Activated naive CD8-positive, alpha-beta T cell treated with anti-CD3 and anti-CD28 coated beads for 36 hours (primary cell): ENCODE measurements at regions not wholly inside any gene's neighbourhood (a gene's known extent, or its start where the extent isn't known, plus 50 kb on each side); places are given as distances from the start of the nearest gene placed in this dataset.
"Not testable (repeated sequence)": the region's sequence is repeated elsewhere in the genome, so short reads cannot be mapped to it uniquely, and the experiment has no call there.

Experiments
- DNase-seq: peaks from one replicate; pipeline ENCODE4 v3.0.0; 2021
- H3K27ac Mint-ChIP-seq: one replicate; pipeline ENCODE4 v1.8.0; 2022; ENCODE audit warnings: mild to moderate bottlenecking, moderate library complexity, mixed read lengths
- H3K27me3 Mint-ChIP-seq: one replicate; pipeline ENCODE4 v1.8.0; 2022; ENCODE audit warnings: mild to moderate bottlenecking, mixed read lengths
- H3K36me3 Mint-ChIP-seq: one replicate; pipeline ENCODE4 v1.8.0; 2021; ENCODE audit warnings: mild to moderate bottlenecking, mixed read lengths
- H3K4me1 Mint-ChIP-seq: one replicate; pipeline ENCODE4 v1.8.0; 2021; ENCODE audit warnings: mixed read lengths
- H3K4me3 Mint-ChIP-seq: one replicate; pipeline ENCODE4 v1.8.0; 2022; ENCODE audit warnings: mild to moderate bottlenecking, moderate library complexity, mixed read lengths
- H3K9me3 Mint-ChIP-seq: one replicate; pipeline ENCODE4 v1.8.0; 2022; ENCODE audit warnings: mixed read lengths

GRCh38 chr4:114226968-114227760 lies 247.7 kb upstream of the ARSJ start:
- H3K4me1 Mint-ChIP-seq = no peaks in the 10 kb centered on the region
- H3K4me3 Mint-ChIP-seq = no peak overlapping the region
- H3K27ac Mint-ChIP-seq = no peak overlapping the region
- H3K27me3 Mint-ChIP-seq = peaks cover 5% of the 10 kb centered on the region
- H3K36me3 Mint-ChIP-seq = no peaks in the 10 kb centered on the region
- no peaks in the 10 kb centered on the region for H3K9me3 Mint-ChIP-seq
- no peak for DNase-seq

GRCh38 chr4:114229706-114230105 lies 250.3 kb upstream of the ARSJ start:
- Mint-ChIP-seq H3K27me3 (peaks cover 5% of the 10 kb centered on the region), H3K36me3 (no peaks in the 10 kb centered on the region), H3K9me3 (no peaks in the 10 kb centered on the region), H3K4me3 (no peak overlapping the region), H3K27ac (no peak overlapping the region), H3K4me1 (no peaks in the 10 kb centered on the region)
- DNase-seq = no peak

- no peak for DNase-seq
- H3K27me3 Mint-ChIP-seq = peaks cover 5% of the 10 kb centered on the region
- no peak overlapping the region for H3K27ac Mint-ChIP-seq
- no peaks in the 10 kb centered on the region for H3K4me1 Mint-ChIP-seq
- no peak overlapping the region for H3K4me3 Mint-ChIP-seq
- H3K9me3 Mint-ChIP-seq = no peaks in the 10 kb centered on the region
- no peaks in the 10 kb centered on the region for H3K36me3 Mint-ChIP-seq
Measured at GRCh38 chr4:114236171-114236769, 256.8 kb upstream of the ARSJ start.

GRCh38 chr4:114237997-114238396 lies 258.6 kb upstream of the ARSJ start:
- Mint-ChIP-seq H3K4me1 (no peaks in the 10 kb centered on the region), H3K9me3 (no peaks in the 10 kb centered on the region), H3K4me3 (no peak overlapping the region), H3K27ac (no peak overlapping the region), H3K36me3 (no peaks in the 10 kb centered on the region), H3K27me3 (no peaks in the 10 kb centered on the region)
- DNase-seq = no peak

GRCh38 chr4:114249561-114249960 lies 270.1 kb upstream of the ARSJ start:
- H3K36me3 Mint-ChIP-seq = no peaks in the 10 kb centered on the region
- peaks cover 7% of the 10 kb centered on the region for H3K27me3 Mint-ChIP-seq
- H3K4me3 Mint-ChIP-seq = no peak overlapping the region
- H3K4me1 Mint-ChIP-seq = no peaks in the 10 kb centered on the region
- H3K27ac Mint-ChIP-seq = no peak overlapping the region
- no peaks in the 10 kb centered on the region for H3K9me3 Mint-ChIP-seq
- DNase-seq = no peak

GRCh38 chr4:114249976-114250375 lies 270.5 kb upstream of the ARSJ start:
- no peak for DNase-seq
- H3K4me3 Mint-ChIP-seq = no peak overlapping the region
- no peaks in the 10 kb centered on the region for H3K9me3 Mint-ChIP-seq
- no peaks in the 10 kb centered on the region for H3K4me1 Mint-ChIP-seq
- H3K27me3 Mint-ChIP-seq = peaks cover 6% of the 10 kb centered on the region
- H3K36me3 Mint-ChIP-seq = no peaks in the 10 kb centered on the region
- no peak overlapping the region for H3K27ac Mint-ChIP-seq

- H3K27me3 Mint-ChIP-seq = peaks cover 3% of the 10 kb centered on the region
- no peaks in the 10 kb centered on the region for H3K9me3 Mint-ChIP-seq
- H3K4me3 Mint-ChIP-seq = no peak overlapping the region
- no peaks in the 10 kb centered on the region for H3K4me1 Mint-ChIP-seq
- no peak for DNase-seq
- H3K36me3 Mint-ChIP-seq = no peaks in the 10 kb centered on the region
- H3K27ac Mint-ChIP-seq = no peak overlapping the region
Measured at GRCh38 chr4:114250439-114250891, 271.0 kb upstream of the ARSJ start.

GRCh38 chr4:114251020-114251419 lies 271.6 kb upstream of the ARSJ start:
- H3K9me3 Mint-ChIP-seq = no peaks in the 10 kb centered on the region
- H3K4me3 Mint-ChIP-seq = no peak overlapping the region
- DNase-seq = no peak
- H3K27me3 Mint-ChIP-seq = peaks cover 3% of the 10 kb centered on the region
- no peak overlapping the region for H3K27ac Mint-ChIP-seq
- H3K36me3 Mint-ChIP-seq = no peaks in the 10 kb centered on the region
- H3K4me1 Mint-ChIP-seq = no peaks in the 10 kb centered on the region

- H3K4me3 Mint-ChIP-seq = no peak overlapping the region
- no peaks in the 10 kb centered on the region for H3K36me3 Mint-ChIP-seq
- no peak overlapping the region for H3K27ac Mint-ChIP-seq
- H3K27me3 Mint-ChIP-seq = peaks cover 3% of the 10 kb centered on the region
- no peak for DNase-seq
- H3K4me1 Mint-ChIP-seq = no peaks in the 10 kb centered on the region
- H3K9me3 Mint-ChIP-seq = no peaks in the 10 kb centered on the region
Measured at GRCh38 chr4:114252499-114252898, 273.1 kb upstream of the ARSJ start.

GRCh38 chr4:114257501-114257900 lies 278.1 kb upstream of the ARSJ start:
- Mint-ChIP-seq H3K4me3 (no peak overlapping the region), H3K27ac (no peak overlapping the region), H3K36me3 (no peaks in the 10 kb centered on the region), H3K9me3 (peaks cover 2% of the 10 kb centered on the region), H3K27me3 (no peaks in the 10 kb centered on the region), H3K4me1 (no peaks in the 10 kb centered on the region)
- no peak for DNase-seq

GRCh38 chr4:114262421-114262820 lies 283.0 kb upstream of the ARSJ start:
- H3K4me3 Mint-ChIP-seq, H3K4me1 Mint-ChIP-seq, H3K36me3 Mint-ChIP-seq, H3K9me3 Mint-ChIP-seq, H3K27me3 Mint-ChIP-seq, DNase-seq, H3K27ac Mint-ChIP-seq: not testable (repeated sequence)

- Mint-ChIP-seq H3K27ac (no peak overlapping the region), H3K4me1 (no peaks in the 10 kb centered on the region), H3K36me3 (no peaks in the 10 kb centered on the region), H3K9me3 (peaks cover 3% of the 10 kb centered on the region), H3K4me3 (no peak overlapping the region), H3K27me3 (no peaks in the 10 kb centered on the region)
- DNase-seq = no peak
Measured at GRCh38 chr4:114263233-114263632, 283.8 kb upstream of the ARSJ start.

GRCh38 chr4:114264452-114264851 lies 285.0 kb upstream of the ARSJ start:
- Mint-ChIP-seq H3K9me3 (peaks cover 3% of the 10 kb centered on the region), H3K4me3 (no peak overlapping the region), H3K36me3 (no peaks in the 10 kb centered on the region), H3K27me3 (no peaks in the 10 kb centered on the region), H3K4me1 (no peaks in the 10 kb centered on the region), H3K27ac (no peak overlapping the region)
- DNase-seq = no peak

- Mint-ChIP-seq H3K36me3 (no peaks in the 10 kb centered on the region), H3K9me3 (peaks cover 3% of the 10 kb centered on the region), H3K27ac (no peak overlapping the region), H3K4me3 (no peak overlapping the region), H3K4me1 (no peaks in the 10 kb centered on the region), H3K27me3 (no peaks in the 10 kb centered on the region)
- DNase-seq = no peak
Measured at GRCh38 chr4:114264877-114265291, 285.4 kb upstream of the ARSJ start.

- peaks cover 3% of the 10 kb centered on the region for H3K9me3 Mint-ChIP-seq
- DNase-seq = no peak
- H3K27me3 Mint-ChIP-seq = no peaks in the 10 kb centered on the region
- no peak overlapping the region for H3K27ac Mint-ChIP-seq
- no peaks in the 10 kb centered on the region for H3K36me3 Mint-ChIP-seq
- no peak overlapping the region for H3K4me3 Mint-ChIP-seq
- no peaks in the 10 kb centered on the region for H3K4me1 Mint-ChIP-seq
Measured at GRCh38 chr4:114265342-114265741, 285.9 kb upstream of the ARSJ start.

- H3K27ac Mint-ChIP-seq = no peak overlapping the region
- DNase-seq = no peak
Measured at GRCh38 chr4:114267976-114268375, 288.5 kb upstream of the ARSJ start.

More at GRCh38 chr4:114267976-114268375, 288.5 kb upstream of the ARSJ start:
- no peaks in the 10 kb centered on the region for H3K9me3 Mint-ChIP-seq
- H3K4me3 Mint-ChIP-seq = no peak overlapping the region
- no peaks in the 10 kb centered on the region for H3K27me3 Mint-ChIP-seq
- H3K36me3 Mint-ChIP-seq = no peaks in the 10 kb centered on the region
- peaks cover 4% of the 10 kb centered on the region for H3K4me1 Mint-ChIP-seq
